ENCODE measurements at regions not wholly inside any gene's neighbourhood (a gene's known extent, or its start where the extent isn't known, plus 50 kb on each side); places are given as distances from the start of the nearest gene placed in this dataset.

- 90% methylated on average over 6 of the region's 6 CpGs for WGBS (ENCODE audit: low lambda C conversion rate)
- POLR2A ChIA-PET: interaction anchor here (1.2 kb wide), 1 partner anchor 17 kb away, joined by 3 read pairs; no protein-coding TSS in a partner anchor
- no TSS peak for BruUV-seq (replicated peaks)
- DNase-seq (ENCODE audit: low spot score): no peak
- Histone ChIP-seq H3K27ac (ENCODE audit: extremely low read length, insufficient read depth, low read length) (no peak overlapping the region), H3K4me3 (replicated peaks in 1 of 3; ENCODE audit: insufficient read depth in 1 of 3, low read depth in 2 of 3, low read length in 3 of 3) (no peak overlapping the region), H3K36me3 (replicated peaks in 1 of 2; ENCODE audit: control insufficient read depth in 1 of 2, insufficient read depth in 2 of 2, low read length in 2 of 2) (no peaks in the 10 kb centered on the region), H3K4me2 (ENCODE audit: low read depth, low read length) (no peak overlapping the region), H4K20me1 (ENCODE audit: insufficient read depth, low read length) (no peaks in the 10 kb centered on the region), H3K9ac (ENCODE audit: insufficient read depth, low read depth, low read length) (no peak overlapping the region), H3K79me2 (ENCODE audit: insufficient read depth, low read length) (no peaks in the 10 kb centered on the region), H3K27me3 (ENCODE audit: control insufficient read depth in 1 of 2, insufficient read depth in 2 of 2, low read length in 2 of 2) (no peaks in the 10 kb centered on the region), H2AFZ (ENCODE audit: low read length) (no peak overlapping the region), H3K4me1 (ENCODE audit: insufficient read depth, low read length) (peaks cover 11% of the 10 kb centered on the region), H3K9me3 (ENCODE audit: low read length) (no peaks in the 10 kb centered on the region)
- CTCF ChIA-PET (ENCODE audit: low intra/inter-chr PET ratio, low total read pairs): no interaction called here
- intact Hi-C loops (cut with micrococcal nuclease; ENCODE audit: unreplicated experiment): no loop called here
- no peak for FAIRE-seq
- ATAC-seq: no peak
- in situ Hi-C loops (cut with HindIII; ENCODE audit: extremely low pct_ligation_motif_present, low pct_unique_long_range_greater_than_20kb): no loop called here
- TF ChIP-seq AKAP8 (CRISPR knock-in tag; IDR thresholded peaks at IDR 0.05) (no peak), PITX1 (CRISPR knock-in tag; IDR thresholded peaks at IDR 0.05) (no peak)
Observed at GRCh38 chr5:135173662-135174290, 139.7 kb upstream of the PITX1 start.

DNA sequence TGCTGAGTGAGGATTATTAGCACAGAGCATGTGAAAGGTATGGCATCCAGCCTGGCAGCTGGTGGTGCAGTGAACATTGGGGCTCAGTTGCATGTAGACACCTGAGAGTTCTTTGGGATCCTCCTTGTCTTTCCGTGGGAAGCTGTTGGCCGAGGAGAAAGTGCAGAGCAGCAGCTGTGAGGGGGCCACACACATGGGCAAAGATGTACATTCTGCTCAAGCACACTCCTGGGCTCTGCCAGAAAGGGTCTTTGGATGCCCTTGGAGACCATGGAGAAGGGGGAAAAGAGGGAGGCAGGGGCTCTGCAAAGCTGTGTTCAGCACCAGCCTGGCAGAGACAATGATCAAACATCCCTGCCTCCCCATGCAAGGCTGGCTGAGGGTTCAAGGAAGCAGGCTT lies 138.7 kb upstream of the PITX1 start:
- no peak overlapping the region for H3K4me2 ChIP-seq (ENCODE audit: low read depth, low read length)
- BruUV-seq (replicated peaks): no TSS peak
- H4K20me1 ChIP-seq (ENCODE audit: insufficient read depth, low read length): no peaks in the 10 kb centered on the region
- H3K4me3 ChIP-seq (replicated peaks in 1 of 3; ENCODE audit: insufficient read depth in 1 of 3, low read depth in 2 of 3, low read length in 3 of 3): no peak overlapping the region
- H3K36me3 ChIP-seq (replicated peaks in 1 of 2; ENCODE audit: control insufficient read depth in 1 of 2, insufficient read depth in 2 of 2, low read length in 2 of 2): no peaks in the 10 kb centered on the region
- CTCF ChIA-PET (ENCODE audit: low intra/inter-chr PET ratio, low total read pairs): no interaction called here
- intact Hi-C loops (cut with micrococcal nuclease; ENCODE audit: unreplicated experiment): no loop called here
- FAIRE-seq (no peak), DNase-seq (ENCODE audit: low spot score) (no peak), ATAC-seq (no peak)
- H3K9me3 ChIP-seq (ENCODE audit: low read length): no peaks in the 10 kb centered on the region
- no peak overlapping the region for H3K27ac ChIP-seq (ENCODE audit: extremely low read length, insufficient read depth, low read length)
- no peak for TF ChIP-seq ZNF672 (CRISPR knock-in tag; IDR thresholded peaks at IDR 0.05)
- no peak for TF ChIP-seq RFX3 (CRISPR knock-in tag; IDR thresholded peaks at IDR 0.05)
- TF ChIP-seq ZNF788 (CRISPR knock-in tag; IDR thresholded peaks at IDR 0.05; ENCODE audit: borderline replicate concordance): no peak
- TF ChIP-seq ZNF761 (CRISPR knock-in tag; conservative IDR thresholded peaks at IDR 0.05): no peak
- TF ChIP-seq ZNF253 (CRISPR knock-in tag; IDR thresholded peaks at IDR 0.05; ENCODE audit: borderline replicate concordance): no peak
- no peak for TF ChIP-seq ZMAT3 (CRISPR knock-in tag; conservative IDR thresholded peaks at IDR 0.05)
- no peak for TF ChIP-seq GFI1 (CRISPR knock-in tag; IDR thresholded peaks at IDR 0.05; ENCODE audit: borderline replicate concordance)
- WGBS (ENCODE audit: low lambda C conversion rate): 100% methylated on average over 1 of the region's 2 CpGs
- H3K4me1 ChIP-seq (ENCODE audit: insufficient read depth, low read length): peaks cover 9% of the 10 kb centered on the region; the same call in 1 of the 2 replicates
- H3K79me2 ChIP-seq (ENCODE audit: insufficient read depth, low read length): no peaks in the 10 kb centered on the region
- POLR2A ChIA-PET: no interaction called here
- in situ Hi-C loops (cut with HindIII; ENCODE audit: extremely low pct_ligation_motif_present, low pct_unique_long_range_greater_than_20kb): no loop called here
- no peak overlapping the region for H3K9ac ChIP-seq (ENCODE audit: insufficient read depth, low read depth, low read length)
- no peaks in the 10 kb centered on the region for H3K27me3 ChIP-seq (ENCODE audit: control insufficient read depth in 1 of 2, insufficient read depth in 2 of 2, low read length in 2 of 2)
- H2AFZ ChIP-seq (ENCODE audit: low read length): no peak overlapping the region

Measured in HepG2 (cell line).